Thyroid gland (tissue), 4 donors: ENCODE measurements at regions not wholly inside any gene's neighbourhood (a gene's known extent, or its start where the extent isn't known, plus 50 kb on each side); places are given as distances from the start of the nearest gene placed in this dataset.

Source experiments
- POLR2A ChIP-seq, 2 donors: fragments of 450-650 bp; IDR thresholded peaks; one replicate each; pipeline ENCODE4 v1.6.1; 2017; ENCODE audit warnings: antibody characterized with exemption in 2 of 2, mild to moderate bottlenecking in 2 of 2, moderate library complexity in 1 of 2
- TF ChIP-seq, protein P1 (sequence below), 6 experiments: fragments of 200-600 bp in 3 of 6; fragments of 450-650 bp in 3 of 6; sonication (generic) in 3 of 6; IDR thresholded peaks; one replicate each; pipeline ENCODE4 v1.5.1; 2016 to 2019; ENCODE audit warnings: antibody characterized with exemption in 6 of 6, mild to moderate bottlenecking in 2 of 6, inconsistent platforms in 1 of 6, moderate library complexity in 1 of 6

DNA sequence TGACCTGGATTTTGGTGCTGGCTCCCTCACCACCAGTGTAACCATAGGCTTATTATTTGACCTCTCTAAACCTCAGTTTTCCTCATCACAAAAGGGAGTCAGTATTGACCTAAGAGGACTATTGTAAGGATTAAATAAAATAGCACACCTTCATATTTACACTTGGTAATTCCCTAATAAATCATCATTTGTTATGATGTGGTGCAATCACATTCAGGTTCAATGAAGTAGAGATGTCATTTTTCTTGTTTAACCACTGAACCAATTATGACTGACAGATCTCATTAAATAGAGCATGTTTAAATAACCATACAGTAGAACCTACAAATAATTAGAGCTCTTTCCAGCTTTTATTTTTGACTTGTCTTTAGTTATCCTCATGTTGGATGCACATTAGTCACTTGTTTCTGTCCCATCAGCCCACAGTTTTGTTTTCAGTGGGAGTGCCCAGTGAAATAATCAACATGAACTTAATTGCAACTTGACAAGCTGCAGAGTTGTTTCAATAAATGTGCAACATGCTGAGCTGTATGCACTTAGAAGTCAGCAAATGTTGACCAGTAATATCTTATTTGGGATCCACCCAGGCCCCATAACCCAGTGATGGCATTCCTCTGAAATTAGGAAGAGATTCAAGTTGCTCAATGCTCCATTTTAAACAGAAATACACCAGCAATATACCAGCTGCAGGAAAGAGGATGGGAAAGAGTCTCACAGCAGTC is 451.7 kb upstream of the MARCKS start:
- TF ChIP-seq, protein P1, sequence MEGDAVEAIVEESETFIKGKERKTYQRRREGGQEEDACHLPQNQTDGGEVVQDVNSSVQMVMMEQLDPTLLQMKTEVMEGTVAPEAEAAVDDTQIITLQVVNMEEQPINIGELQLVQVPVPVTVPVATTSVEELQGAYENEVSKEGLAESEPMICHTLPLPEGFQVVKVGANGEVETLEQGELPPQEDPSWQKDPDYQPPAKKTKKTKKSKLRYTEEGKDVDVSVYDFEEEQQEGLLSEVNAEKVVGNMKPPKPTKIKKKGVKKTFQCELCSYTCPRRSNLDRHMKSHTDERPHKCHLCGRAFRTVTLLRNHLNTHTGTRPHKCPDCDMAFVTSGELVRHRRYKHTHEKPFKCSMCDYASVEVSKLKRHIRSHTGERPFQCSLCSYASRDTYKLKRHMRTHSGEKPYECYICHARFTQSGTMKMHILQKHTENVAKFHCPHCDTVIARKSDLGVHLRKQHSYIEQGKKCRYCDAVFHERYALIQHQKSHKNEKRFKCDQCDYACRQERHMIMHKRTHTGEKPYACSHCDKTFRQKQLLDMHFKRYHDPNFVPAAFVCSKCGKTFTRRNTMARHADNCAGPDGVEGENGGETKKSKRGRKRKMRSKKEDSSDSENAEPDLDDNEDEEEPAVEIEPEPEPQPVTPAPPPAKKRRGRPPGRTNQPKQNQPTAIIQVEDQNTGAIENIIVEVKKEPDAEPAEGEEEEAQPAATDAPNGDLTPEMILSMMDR (IDR thresholded peaks at IDR 0.05) = no peak
- no peak for TF ChIP-seq POLR2A (IDR thresholded peaks at IDR 0.05)
